HG02623 (cell line): ENCODE measurements at regions not wholly inside any gene's neighbourhood (a gene's known extent, or its start where the extent isn't known, plus 50 kb on each side); places are given as distances from the start of the nearest gene placed in this dataset.

Experiments
- ATAC-seq: cut with Tn5 transposase; IDR thresholded peaks from one replicate; pipeline ENCODE4 v1.9.1; 2021; ENCODE audit warnings: moderate library complexity; ENCODE audit not compliant: unreplicated experiment

DNA sequence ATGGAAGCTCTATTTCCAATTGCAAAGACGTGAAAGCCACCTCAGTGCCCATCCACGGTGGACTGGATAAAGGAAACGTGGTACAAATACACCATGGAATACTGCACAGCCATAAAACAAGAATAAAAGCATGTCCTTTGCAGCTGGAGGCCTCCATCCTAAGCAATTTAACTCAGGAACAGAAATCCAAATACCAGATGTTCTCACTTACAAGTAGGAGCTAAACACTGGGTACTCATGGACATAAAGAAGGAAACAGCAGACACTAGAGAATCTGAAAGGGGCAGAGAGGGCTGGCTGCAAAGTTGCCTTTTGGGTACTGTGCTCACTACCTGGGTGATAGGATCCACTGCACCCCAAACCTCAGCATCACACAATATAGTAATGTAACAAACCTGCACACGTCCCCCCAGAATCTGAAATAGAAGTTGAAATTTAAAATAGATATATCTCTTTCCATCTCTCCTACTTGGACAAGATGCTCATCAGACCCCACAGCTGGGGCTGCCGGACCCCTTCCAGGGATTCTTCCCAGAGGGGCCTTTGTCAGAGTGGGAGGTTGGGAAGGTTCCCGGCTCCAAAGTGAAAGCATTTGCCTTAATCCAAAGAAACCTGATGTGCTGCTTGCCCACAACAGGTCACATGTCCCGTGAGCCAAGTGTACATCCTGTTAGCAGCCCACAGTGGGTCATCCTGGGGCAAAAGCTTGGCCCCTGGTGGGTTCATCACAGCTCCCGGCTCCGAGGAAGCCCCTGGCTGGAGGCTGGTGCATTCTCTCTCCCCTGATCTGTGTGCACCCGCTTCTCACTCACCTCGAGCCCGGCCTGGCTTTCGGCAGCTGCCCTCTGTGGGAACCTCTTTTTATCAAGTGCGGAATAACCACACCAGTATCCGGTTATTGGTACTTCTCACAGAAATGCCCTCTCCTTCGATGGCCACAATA lies 172.3 kb upstream of the PPP2R2D start:
- no peak for ATAC-seq

DNA sequence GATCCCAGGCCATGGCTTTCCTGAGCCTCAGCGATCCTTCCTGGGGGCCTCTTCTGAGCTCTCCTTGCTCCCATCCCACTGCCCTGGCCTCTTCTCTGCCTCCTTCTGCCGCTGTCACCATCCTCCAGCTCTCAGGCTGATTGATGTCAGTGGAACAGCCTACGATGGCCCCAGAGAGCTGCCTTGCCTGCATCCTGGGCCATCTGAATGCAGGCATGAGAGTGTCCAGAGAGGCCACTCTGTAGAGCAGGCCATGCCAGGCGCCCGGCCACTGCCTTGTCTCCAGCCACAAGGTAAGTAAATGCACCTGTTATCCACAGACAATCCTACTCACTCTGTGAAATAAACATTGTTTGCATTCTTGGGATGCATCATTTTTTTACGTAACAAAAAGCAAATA lies 171.4 kb upstream of the PPP2R2D start:
- ATAC-seq: no peak

DNA sequence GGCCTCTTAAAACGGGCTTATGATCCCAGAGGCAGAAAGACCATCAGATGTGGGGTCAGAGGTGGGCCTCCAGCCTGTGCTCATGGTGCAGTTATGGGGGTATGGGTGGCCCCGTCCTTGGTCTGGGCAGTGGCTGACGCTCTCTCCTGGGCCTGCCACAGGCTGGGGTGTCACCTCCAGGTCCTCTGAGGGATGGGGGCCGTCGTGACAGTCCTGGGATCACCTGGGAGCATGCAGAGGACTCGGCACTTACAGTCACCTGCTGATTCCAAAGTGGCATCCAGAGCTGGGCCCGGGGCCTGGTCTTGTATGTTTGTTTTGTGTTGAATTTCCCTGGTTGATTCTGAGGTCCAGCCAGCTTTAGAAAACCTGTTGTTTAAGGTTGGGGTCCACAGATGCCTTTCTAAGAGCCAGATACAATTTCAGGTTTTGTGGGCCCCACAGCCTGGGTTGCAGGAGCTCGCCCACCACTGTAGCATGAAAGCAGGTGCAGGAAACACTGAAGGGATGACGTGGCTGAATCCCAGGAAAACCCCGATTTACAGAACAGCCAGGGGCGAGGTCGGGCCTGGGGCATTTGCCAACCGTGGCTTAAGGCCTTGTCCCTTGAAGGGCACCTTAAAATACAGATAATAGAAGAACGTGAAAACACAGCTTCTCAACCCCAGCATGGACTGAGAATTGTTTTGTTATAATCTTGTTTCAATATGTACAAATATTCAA lies 170.7 kb upstream of the PPP2R2D start:
- no peak for ATAC-seq

DNA sequence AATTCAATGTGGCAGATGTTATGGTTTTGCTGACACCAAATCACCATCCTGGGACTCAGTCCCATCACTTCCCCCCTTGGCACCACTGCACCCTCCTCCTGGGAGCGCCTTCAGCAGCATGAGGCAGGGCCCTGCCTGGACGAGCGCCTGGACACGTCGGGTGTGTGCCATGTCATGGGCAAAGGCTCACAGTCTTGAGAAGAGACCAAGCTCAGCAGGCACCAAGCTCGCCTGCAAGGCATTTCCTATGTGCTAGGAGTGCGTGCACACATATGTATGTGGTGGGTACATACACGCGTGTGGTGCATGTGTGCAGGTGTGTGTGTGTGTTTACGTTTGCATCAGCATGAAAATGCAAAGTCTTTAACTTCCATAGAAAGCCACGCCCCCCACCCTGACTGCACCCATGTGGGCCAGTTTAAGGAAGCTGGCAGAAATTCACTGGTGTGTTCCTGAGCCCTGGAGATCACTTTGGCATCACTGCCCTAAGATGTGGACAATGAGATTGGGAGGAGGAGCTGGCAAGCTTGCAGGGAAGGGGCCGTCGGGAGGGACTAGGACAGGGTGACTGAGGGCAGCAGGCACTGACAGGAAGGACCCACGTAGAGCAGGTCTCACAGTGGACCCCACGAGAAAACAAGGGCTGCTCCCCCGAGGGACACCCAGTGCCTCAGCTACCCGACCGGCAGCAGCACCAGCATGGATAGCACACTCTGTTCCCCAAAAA lies 169.9 kb upstream of the PPP2R2D start:
- no peak for ATAC-seq

DNA sequence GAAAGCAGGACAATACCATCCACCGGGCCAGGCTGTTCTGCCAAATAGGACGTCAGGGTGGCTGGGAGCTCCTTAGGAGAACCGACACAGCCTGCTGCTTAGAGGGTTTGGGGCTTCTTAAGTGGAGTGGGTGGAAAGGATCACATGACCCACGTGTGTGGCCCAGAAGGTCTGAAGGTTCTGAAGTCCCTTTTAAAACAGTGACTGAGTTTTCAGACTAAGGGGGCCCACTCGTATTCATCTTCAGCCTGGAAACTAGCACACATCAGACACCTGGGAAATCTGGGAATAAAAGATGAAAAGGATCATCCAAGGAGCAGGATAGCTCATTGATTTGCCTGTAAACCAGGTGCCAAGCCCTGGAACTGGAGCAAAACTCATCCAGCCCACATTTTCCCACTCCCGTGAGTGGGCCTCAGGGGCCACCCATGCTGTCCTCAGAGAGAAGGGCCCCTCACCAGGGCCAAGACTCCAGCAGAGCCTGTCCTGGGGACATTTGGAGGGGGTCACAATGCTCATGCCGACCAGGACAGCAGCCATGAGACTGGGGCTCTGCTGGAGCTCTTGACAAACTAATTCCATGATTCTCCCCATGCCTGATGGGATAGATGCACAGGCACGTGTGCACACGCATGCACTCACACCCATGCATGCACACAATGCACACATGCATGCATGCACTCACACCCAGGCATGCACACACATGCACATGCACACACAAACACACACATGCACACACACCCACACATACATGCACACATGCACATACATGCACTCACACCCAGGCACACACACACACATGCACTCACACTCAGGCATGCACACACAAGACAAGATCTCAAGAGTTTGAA lies 168.8 kb upstream of the PPP2R2D start:
- no peak for ATAC-seq

DNA sequence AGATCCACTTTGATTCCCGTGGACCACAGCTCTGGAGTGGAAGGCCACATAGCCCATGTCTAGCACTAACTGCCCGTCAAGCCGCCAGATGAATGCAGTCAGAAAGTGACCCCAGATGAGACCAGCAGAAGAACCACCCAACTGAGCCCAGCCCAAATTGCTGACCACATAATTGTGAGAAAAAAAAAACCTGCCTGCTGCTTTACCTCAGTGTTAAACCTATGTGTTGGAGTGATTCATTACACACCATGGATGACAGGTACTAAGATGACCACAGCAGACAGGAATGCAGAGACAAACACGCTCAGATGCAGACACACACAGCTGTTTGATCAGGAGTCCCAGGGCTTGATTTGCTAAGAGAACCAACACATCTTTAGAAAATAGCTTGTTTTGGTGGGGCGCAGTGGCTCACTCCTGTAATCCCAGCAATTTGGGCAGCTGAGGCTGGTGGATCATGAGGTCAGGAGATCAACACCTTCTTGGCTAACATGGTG lies 168.1 kb upstream of the PPP2R2D start:
- ATAC-seq: no peak

DNA sequence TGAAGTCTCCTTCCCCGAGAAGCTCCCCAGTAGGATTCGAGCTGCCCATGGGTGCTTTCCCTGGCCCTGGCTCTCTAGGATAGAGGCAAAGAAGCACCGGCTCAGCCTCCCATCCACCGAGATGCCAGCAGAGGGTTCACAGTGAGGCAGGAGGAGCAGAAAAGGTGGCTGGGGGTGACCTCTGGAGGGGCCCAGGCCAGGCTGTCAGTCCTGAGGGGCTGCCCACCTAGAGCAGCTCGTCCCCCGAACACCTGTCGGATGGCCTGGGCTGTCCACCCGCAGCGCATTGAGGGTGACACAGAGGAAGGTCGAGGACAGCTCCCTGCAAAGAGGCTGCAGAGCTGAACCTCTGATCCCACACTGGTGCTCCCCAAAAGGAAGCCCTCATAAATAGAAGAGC lies 167.2 kb upstream of the PPP2R2D start:
- ATAC-seq: no peak

DNA sequence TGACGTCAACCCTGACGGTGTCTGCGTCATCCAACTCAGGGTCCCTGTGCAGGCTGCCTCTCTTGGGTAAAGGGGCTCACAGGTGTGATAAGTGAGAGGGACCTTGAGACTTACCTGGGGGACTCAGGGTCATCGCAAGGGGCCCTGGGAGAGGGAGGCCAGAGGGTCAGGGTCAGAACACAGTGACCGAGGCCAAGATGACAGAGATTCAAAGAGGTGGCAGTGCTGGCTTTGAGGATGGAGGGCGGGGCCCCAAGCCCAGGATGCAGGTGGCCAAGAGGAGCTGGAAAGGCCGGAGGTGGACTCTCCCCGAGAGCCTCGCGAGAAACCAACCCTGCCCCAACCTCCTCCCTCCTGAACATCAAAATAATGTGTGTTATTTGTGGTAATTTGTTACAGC lies 165.2 kb upstream of the PPP2R2D start:
- ATAC-seq: no peak

DNA sequence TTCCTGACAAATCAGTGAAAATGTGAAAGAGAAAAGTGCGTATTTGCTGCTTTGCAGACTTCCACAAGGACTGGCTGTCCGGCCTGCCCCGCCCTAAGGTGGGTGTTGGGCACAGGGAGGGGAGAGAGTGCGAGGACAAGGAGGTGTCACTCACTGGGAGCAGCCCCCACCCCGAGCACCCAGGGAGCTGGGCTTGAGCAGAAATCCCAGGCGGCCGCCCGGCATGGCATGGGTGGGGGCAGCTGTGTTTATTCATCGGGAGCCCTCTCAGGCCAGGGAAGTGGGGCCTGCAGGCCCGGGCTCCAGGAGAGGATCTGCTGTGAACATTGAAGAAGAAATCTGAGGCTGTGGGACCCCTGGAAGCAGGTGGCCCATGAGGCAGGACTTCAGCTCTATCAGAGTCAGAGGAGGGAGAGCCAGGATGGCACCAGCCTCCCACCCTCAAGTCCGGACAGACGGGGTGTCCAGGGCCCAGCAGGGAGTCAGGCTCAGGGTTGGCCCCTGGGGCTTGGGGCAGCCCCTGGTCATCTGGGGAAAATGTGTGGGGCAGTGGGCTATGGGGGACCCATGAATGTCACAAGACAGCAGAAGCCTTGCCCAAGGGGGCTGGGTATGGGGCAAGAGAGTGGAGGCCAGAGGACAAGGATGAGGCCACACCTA lies 164.4 kb upstream of the PPP2R2D start:
- ATAC-seq: no peak

DNA sequence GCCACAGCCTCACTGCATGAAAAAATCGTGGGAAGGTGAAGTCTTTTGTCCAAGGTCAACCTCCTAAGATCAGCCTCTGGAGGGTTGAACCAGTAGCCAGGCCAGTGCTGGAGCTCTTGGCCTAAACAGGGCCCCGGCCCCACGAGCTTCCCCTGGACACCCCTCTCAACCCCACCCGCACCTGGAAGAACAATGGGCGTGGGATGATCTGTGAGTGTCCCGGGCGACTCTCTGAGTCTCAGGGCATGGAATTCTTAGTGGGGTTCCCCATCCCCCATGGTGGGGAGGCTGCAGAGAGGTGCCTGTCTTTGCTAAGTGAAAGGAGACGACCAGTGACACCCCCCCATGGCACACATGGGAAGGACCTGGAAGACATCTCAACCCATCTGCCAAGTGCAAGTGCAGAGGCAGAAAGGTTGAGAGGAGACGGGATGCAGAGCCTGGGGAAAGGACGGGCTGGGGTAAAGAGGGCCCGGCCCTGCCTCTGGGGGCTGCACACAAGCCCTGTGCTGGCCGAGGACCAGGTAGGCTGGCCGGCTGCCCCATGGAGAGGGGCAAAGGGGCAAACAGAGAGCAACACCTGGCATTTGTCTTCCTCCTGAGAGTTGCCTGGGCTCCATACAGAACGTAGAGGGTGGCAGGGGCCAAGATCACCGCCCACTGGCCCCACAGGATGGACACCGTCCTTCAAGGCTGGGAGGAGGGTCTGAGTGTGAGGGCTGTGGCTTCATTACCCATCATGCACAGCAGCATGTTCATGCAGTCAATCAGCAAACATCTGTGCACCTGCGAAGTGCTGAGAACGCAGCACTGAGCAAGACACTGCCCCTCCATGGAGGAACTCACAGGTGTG lies 163.0 kb upstream of the PPP2R2D start:
- no peak for ATAC-seq

DNA sequence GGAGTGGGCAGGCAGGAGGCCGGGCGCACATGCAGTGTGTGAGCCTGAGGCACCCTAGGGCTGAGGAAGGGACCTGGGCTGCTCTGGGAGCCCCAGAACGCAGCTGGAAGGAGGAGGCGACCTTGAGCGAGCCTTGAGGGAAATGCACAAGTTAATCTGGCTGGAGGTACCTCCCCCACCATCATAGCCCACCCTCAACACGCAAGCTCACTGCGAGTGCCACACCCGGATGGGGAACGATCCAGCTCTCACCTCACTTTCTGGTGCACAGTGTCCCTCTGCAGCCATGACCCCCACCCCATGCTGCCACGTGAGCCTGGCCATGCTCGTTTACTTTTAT lies 162.4 kb upstream of the PPP2R2D start:
- ATAC-seq: no peak

DNA sequence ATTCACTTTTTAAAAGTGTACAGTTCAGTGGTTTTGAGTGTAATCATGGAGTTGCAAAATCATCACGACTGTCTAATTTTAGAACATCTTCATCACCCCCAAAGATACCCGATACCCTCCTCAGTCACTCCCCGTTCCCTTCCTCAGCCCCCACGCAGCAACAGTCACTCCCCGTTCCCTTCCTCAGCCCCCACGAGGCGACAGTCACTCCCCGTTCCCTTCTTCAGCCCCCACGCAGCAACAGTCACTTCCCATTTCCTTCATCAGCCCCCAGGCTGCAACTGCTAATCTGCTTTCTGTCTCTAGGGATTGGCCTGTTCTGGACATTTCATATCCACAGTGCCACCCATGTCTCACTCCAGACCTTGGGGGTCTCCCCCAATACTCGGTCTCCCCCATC lies 161.6 kb upstream of the PPP2R2D start:
- ATAC-seq: no peak

DNA sequence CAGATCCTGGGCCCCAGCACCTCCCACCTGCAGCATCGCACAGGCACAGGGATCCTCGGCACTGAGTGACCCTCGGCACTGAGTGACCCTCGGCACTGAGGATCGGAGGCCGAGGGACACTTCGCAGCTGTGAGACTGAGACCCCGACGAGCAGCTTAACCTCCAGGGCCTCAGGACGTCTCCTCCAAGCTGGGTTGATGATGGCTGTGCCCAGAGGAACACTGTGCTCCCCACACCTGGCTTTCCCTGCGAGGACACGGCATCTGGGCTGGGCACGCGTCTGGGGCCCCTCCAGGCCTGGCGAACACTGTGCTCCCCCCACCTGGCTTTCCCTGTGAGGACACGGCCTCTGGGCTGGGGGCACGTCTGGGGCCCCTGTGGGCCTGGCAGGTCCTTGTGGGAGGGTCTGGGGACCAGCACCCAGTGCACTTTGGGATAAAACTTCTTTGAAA lies 158.3 kb upstream of the PPP2R2D start:
- ATAC-seq: no peak

DNA sequence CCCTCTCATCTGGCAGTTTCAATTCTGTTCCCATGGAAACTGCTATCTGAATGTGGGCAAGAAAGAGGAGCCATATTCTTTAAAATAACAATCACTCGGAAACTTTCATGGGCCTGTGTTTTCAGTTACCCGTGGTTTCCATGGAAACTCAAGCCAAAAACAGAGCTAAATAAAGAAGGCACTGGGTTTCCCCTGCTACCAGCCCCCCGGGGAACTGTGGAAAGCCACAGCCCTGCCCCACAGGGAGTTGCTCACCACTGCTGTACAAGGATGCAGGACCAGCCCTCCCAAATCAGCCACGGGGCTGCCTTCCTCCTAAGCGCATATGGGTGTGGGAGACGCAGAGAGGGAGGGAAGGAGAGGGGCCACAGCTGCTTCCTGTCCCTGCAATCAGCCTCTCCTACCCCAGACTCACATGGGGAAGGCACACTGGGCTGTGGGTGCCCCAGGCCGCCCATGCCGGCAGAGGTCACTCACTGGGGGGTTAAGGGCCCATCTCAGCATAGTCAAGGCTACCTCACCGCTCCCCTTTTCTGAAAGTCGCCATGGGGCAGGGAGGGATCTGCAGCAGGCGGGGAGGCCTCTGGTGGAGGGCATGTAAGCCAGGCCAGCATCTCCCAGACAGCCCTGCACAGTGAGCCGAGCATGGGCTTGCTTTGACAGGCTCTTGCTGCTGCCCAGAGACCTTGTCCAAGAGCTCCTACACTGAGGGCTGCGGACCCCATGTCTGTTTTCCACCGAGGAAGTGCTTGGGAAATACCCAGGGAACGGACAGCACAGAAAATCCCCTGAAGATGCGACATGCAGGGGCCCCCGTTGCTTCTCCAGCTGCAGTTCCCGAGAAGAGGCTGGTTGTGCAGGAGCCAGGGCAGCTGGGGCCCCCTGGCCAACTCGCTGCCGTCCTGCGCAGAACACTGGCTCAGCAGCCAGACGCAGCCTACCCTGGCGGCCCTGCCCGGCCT lies 157.3 kb upstream of the PPP2R2D start:
- no peak for ATAC-seq

DNA sequence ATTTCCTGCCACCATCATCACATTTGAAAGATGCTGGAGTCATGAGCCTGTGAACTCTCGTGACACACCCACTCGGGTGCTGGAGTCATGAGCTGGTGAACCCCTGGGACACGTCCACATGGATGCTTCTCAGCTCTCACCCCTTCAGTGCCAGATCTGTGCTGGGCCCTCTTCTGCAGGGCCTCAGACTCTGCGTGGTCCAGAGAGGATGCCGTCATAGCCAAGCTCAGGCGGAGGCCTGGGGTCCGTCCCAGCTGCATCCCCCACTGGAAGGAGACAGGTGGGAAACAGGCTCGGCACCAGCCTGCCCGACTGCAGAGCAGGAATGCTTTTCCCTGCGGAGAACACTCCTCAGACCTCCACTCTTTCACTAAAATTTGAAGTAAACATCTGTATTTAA lies 156.5 kb upstream of the PPP2R2D start:
- no peak for ATAC-seq

DNA sequence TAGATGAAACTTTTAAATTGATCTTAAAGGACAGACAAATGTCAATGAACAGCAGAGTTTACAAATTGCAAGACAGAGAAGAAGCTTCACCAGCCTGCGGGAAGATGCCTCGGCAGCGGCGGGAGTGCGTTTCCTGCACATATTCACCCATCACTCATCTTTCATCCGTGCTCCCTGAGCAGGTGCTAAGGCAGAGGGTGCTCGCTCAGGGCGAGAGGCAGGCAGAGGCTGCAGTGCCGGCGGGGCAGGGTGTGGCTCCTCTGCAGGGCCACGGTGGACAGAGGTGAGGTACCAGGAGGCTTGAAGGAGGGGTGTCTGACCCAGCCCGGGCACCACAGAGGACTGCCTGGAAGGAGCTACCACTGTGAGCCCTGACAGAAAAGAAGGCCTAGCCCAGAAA lies 155.2 kb upstream of the PPP2R2D start:
- no peak for ATAC-seq

DNA sequence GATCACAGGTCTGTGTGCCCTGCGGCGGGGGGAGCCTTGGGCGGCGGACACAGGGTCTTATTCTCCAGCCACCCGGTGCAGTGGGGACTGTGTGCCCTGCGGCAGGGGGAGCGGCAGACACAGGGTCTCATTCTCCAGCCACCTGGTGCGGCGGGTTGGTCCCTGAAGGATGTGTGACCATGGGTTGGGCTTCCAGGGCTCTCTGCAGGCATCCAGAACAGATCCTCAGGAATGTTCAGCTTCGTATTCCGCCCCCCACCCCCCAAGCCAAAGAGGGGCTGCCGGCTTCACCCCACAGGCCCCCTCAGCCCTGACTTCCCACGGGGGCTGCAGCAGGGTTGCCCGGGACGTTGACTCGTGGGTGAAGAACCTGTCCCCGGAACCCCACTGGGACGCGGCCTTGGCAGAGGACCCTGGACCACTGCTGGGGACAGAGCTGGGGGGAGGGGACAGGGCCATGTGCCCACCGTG lies 154.5 kb upstream of the PPP2R2D start:
- ATAC-seq: no peak

DNA sequence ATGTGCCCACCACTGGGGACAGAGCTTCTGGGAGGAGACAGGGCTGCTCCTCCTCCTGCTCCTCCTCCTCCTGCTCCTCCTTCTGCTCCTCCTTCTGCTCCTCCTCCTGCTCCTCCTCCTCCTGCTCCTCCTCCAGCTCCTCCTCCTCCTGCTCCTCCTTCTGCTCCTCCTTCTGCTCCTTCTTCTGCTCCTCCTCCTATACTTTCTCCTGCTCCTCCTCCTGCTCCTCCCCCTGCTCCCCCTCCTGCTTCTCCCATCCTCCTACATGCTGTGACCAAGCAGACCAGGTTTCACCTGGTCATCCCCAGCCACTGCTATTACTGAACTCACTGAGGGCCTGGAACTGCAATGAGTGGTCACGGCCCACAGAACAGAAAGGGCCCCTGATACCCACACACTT lies 154.0 kb upstream of the PPP2R2D start:
- no peak for ATAC-seq
